Chondrocyte (in vitro differentiated cells): ENCODE measurements at regions not wholly inside any gene's neighbourhood (a gene's known extent, or its start where the extent isn't known, plus 50 kb on each side); places are given as distances from the start of the nearest gene placed in this dataset.

Source experiments
- DNase-seq: peaks from one replicate; pipeline ENCODE4 v3.0.0; 2021; ENCODE audit warnings: mixed read lengths, low spot score
- H3K27ac Mint-ChIP-seq: one replicate; pipeline ENCODE4 v1.8.0; 2021; ENCODE audit warnings: mild to moderate bottlenecking, moderate library complexity, mixed read lengths; ENCODE audit not compliant: unreplicated experiment
- H3K27me3 Mint-ChIP-seq: 2 replicates; pipeline ENCODE4 v1.8.0; 2021; ENCODE audit warnings: low read depth, mixed read lengths
- H3K36me3 Mint-ChIP-seq: 2 replicates; pipeline ENCODE4 v1.8.0; 2021; ENCODE audit warnings: low read depth, mixed read lengths
- H3K4me1 Mint-ChIP-seq: 2 replicates; pipeline ENCODE4 v1.8.0; 2021; ENCODE audit warnings: low read depth, mild to moderate bottlenecking, mixed read lengths
- H3K4me3 Mint-ChIP-seq: one replicate; pipeline ENCODE4 v1.8.0; 2021; ENCODE audit warnings: mild to moderate bottlenecking, moderate library complexity, mixed read lengths; ENCODE audit not compliant: unreplicated experiment
- H3K9me3 Mint-ChIP-seq: 2 replicates; pipeline ENCODE4 v1.8.0; 2021; ENCODE audit warnings: low read depth, mixed read lengths
- CTCF ChIP-seq: fragments of 200-600 bp; sonication (generic); IDR thresholded peaks from 2 replicates; pipeline ENCODE4 v1.5.0; 2021; ENCODE audit warnings: antibody characterized with exemption, mild to moderate bottlenecking, moderate library complexity

- H3K4me3 Mint-ChIP-seq, result no peak overlapping the region
- H3K36me3 Mint-ChIP-seq, result peaks cover 2% of the 10 kb centered on the region
- H3K27ac Mint-ChIP-seq, result no peak overlapping the region
- no peak for TF ChIP-seq CTCF
- H3K4me1 Mint-ChIP-seq, result no peaks in the 10 kb centered on the region
- no peaks in the 10 kb centered on the region for H3K27me3 Mint-ChIP-seq
- no peak for DNase-seq
- H3K9me3 Mint-ChIP-seq, result no peaks in the 10 kb centered on the region
Measured at GRCh38 chr1:67599085-67599484, 85.9 kb upstream of the GADD45A start.

GRCh38 chr1:67601539-67601938 lies 83.5 kb upstream of the GADD45A start:
- Mint-ChIP-seq H3K4me3 (no peak overlapping the region), H3K27me3 (no peaks in the 10 kb centered on the region), H3K36me3 (peaks cover 2% of the 10 kb centered on the region), H3K9me3 (no peaks in the 10 kb centered on the region), H3K4me1 (no peaks in the 10 kb centered on the region), H3K27ac (no peak overlapping the region)
- DNase-seq, result no peak
- no peak for TF ChIP-seq CTCF

GRCh38 chr1:67601955-67602354 lies 83.0 kb upstream of the GADD45A start:
- no peak for TF ChIP-seq CTCF
- no peaks in the 10 kb centered on the region for H3K27me3 Mint-ChIP-seq
- H3K9me3 Mint-ChIP-seq, result no peaks in the 10 kb centered on the region
- no peaks in the 10 kb centered on the region for H3K4me1 Mint-ChIP-seq
- H3K4me3 Mint-ChIP-seq, result no peak overlapping the region
- peaks cover 2% of the 10 kb centered on the region for H3K36me3 Mint-ChIP-seq
- H3K27ac Mint-ChIP-seq, result no peak overlapping the region
- no peak for DNase-seq

GRCh38 chr1:67604778-67605177 lies 80.2 kb upstream of the GADD45A start:
- no peaks in the 10 kb centered on the region for H3K9me3 Mint-ChIP-seq
- no peaks in the 10 kb centered on the region for H3K27me3 Mint-ChIP-seq
- H3K4me1 Mint-ChIP-seq, result no peaks in the 10 kb centered on the region
- H3K36me3 Mint-ChIP-seq, result peaks cover 2% of the 10 kb centered on the region
- no peak overlapping the region for H3K4me3 Mint-ChIP-seq
- H3K27ac Mint-ChIP-seq, result no peak overlapping the region
- no peak for DNase-seq
- TF ChIP-seq CTCF, result no peak

GRCh38 chr1:67605209-67605780 lies 79.7 kb upstream of the GADD45A start:
- H3K27me3 Mint-ChIP-seq, result no peaks in the 10 kb centered on the region

More at GRCh38 chr1:67605209-67605780, 79.7 kb upstream of the GADD45A start:
- Mint-ChIP-seq H3K4me1 (no peaks in the 10 kb centered on the region), H3K4me3 (no peak overlapping the region), H3K9me3 (no peaks in the 10 kb centered on the region), H3K27ac (no peak overlapping the region), H3K36me3 (peaks cover 2% of the 10 kb centered on the region)
- DNase-seq, result no peak
- TF ChIP-seq CTCF, result no peak
